Smooth muscle cell (in vitro differentiated cells): ENCODE measurements at regions not wholly inside any gene's neighbourhood (a gene's known extent, or its start where the extent isn't known, plus 50 kb on each side); places are given as distances from the start of the nearest gene placed in this dataset.
A peak's percentile ranks its signal among the peaks of the same experiment; 100 is the strongest.

Experiments
- DNase-seq: peaks from one replicate; lab custom pipeline; 2025; ENCODE audit not compliant: unreplicated experiment; lab: John Stamatoyannopoulos, UW
- H2AFZ ChIP-seq: fragments of 200-600 bp; sonication (generic); 2 replicates; pipeline ENCODE4 v1.6.0; 2016; ENCODE audit warnings: antibody characterized with exemption, low read depth, mild to moderate bottlenecking
- H3F3A ChIP-seq: fragments of 200-600 bp; sonication (generic); 2 replicates; pipeline ENCODE4 v1.6.0; 2017; ENCODE audit warnings: antibody characterized with exemption, low read depth
- H3K27ac ChIP-seq: fragments of 200-600 bp; sonication (generic); 2 replicates; pipeline ENCODE4 v1.5.1; 2016; ENCODE audit warnings: low read depth, mild to moderate bottlenecking
- H3K27me3 ChIP-seq: fragments of 200-600 bp; sonication (generic); 2 replicates; pipeline ENCODE4 v1.6.1; 2016; ENCODE audit warnings: low read depth, mild to moderate bottlenecking
- H3K36me3 ChIP-seq: fragments of 200-600 bp; sonication (generic); 2 replicates; pipeline ENCODE4 v1.5.1; 2016; ENCODE audit warnings: low read depth
- H3K4me1 ChIP-seq: fragments of 200-600 bp; sonication (generic); 2 replicates; pipeline ENCODE4 v1.5.1; 2016; ENCODE audit warnings: low read depth
- H3K4me2 ChIP-seq: fragments of 200-600 bp; sonication (generic); 2 replicates; pipeline ENCODE4 v1.6.0; 2016; ENCODE audit warnings: mild to moderate bottlenecking
- H3K4me3 ChIP-seq: fragments of 200-600 bp; sonication (generic); 2 replicates; pipeline ENCODE4 v1.5.1; 2016; ENCODE audit warnings: mild to moderate bottlenecking
- H3K79me2 ChIP-seq: fragments of 200-600 bp; sonication (generic); 2 replicates; pipeline ENCODE4 v1.6.0; 2016; ENCODE audit warnings: low read depth, mild to moderate bottlenecking
- H3K9ac ChIP-seq: fragments of 200-600 bp; sonication (generic); 2 replicates; pipeline ENCODE4 v1.6.0; 2016; ENCODE audit warnings: low read depth
- H3K9me3 ChIP-seq: fragments of 200-600 bp; sonication (generic); replicated peaks from 2 replicates; pipeline ENCODE4 v1.5.1; 2016; ENCODE audit warnings: low read depth
- H4K20me1 ChIP-seq: fragments of 200-600 bp; sonication (generic); 2 replicates; pipeline ENCODE4 v1.6.0; 2016; ENCODE audit warnings: low read depth
- WGBS: methylation state at CpG from one replicate; pipeline ENCODE4 v1.1.7; 2016; ENCODE audit warnings: low lambda C conversion rate; 5-methylcytosine and 5-hydroxymethylcytosine counted together
- TF ChIP-seq, protein P1 (sequence below): fragments of 200-600 bp; sonication (generic); IDR thresholded peaks from 2 replicates; pipeline ENCODE4 v1.5.1; 2017; ENCODE audit warnings: borderline replicate concordance, mild to moderate bottlenecking, antibody characterized with exemption; ENCODE audit not compliant: insufficient read depth, poor library complexity, severe bottlenecking

DNA sequence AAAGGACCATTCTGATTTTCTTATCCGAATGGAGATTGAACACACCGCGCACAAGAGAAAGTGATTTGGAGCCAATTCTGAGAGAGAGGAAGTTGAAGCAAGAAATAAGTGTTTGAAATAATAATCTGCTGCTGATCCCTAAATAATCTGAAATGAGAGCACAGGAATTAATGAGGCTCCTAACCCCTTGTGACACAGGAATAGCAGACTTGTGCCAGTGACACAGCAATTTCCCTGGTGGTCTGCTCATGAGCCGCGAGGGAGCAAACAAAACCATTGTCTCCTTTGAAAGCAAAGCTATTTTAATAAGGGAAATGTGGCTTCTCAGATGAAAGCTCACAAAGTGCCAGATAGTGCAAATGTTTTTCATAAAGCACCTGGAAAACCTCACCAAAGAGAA, 936.1 kb upstream of the WWC1 start:
- Histone ChIP-seq H3K36me3 (no peaks in the 10 kb centered on the region), H2AFZ (no peak overlapping the region), H3K27me3 (no peaks in the 10 kb centered on the region), H3K4me3 (no peak overlapping the region), H3K4me2 (peak overlapping the region; percentile 31), H3K4me1 (peaks cover 7% of the 10 kb centered on the region), H3K9me3 (no peaks in the 10 kb centered on the region), H4K20me1 (no peaks in the 10 kb centered on the region), H3K79me2 (no peaks in the 10 kb centered on the region), H3K9ac (no peak overlapping the region), H3F3A (no peaks in the 10 kb centered on the region), H3K27ac (no peak overlapping the region)
- DNase-seq = no peak
- TF ChIP-seq, protein P1, sequence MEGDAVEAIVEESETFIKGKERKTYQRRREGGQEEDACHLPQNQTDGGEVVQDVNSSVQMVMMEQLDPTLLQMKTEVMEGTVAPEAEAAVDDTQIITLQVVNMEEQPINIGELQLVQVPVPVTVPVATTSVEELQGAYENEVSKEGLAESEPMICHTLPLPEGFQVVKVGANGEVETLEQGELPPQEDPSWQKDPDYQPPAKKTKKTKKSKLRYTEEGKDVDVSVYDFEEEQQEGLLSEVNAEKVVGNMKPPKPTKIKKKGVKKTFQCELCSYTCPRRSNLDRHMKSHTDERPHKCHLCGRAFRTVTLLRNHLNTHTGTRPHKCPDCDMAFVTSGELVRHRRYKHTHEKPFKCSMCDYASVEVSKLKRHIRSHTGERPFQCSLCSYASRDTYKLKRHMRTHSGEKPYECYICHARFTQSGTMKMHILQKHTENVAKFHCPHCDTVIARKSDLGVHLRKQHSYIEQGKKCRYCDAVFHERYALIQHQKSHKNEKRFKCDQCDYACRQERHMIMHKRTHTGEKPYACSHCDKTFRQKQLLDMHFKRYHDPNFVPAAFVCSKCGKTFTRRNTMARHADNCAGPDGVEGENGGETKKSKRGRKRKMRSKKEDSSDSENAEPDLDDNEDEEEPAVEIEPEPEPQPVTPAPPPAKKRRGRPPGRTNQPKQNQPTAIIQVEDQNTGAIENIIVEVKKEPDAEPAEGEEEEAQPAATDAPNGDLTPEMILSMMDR = no peak
- WGBS = 48% methylated on average over 5 of the region's 5 CpGs

DNA sequence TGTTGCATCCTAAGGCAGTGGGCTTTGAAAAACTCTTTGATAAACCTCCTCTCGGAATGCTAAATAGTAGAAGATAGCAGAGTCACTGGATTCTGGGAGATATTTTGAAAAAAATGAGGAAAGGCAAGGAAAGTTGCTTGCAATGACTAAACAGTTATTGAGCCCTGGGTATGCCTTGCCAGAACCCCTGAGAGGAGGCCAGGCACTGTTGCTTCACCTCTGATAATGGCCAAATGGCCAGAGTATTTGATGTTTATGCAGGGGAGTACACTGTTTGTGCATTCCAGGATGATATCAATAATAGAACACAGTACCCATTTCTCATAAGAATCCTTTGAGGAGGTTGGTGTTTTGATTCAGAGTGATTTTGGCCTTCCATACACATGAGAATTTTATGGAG, 935.1 kb upstream of the WWC1 start:
- no peak for DNase-seq
- H3K9me3 ChIP-seq = no peaks in the 10 kb centered on the region
- 78% methylated on average over 1 of the region's 1 CpG for WGBS

DNA sequence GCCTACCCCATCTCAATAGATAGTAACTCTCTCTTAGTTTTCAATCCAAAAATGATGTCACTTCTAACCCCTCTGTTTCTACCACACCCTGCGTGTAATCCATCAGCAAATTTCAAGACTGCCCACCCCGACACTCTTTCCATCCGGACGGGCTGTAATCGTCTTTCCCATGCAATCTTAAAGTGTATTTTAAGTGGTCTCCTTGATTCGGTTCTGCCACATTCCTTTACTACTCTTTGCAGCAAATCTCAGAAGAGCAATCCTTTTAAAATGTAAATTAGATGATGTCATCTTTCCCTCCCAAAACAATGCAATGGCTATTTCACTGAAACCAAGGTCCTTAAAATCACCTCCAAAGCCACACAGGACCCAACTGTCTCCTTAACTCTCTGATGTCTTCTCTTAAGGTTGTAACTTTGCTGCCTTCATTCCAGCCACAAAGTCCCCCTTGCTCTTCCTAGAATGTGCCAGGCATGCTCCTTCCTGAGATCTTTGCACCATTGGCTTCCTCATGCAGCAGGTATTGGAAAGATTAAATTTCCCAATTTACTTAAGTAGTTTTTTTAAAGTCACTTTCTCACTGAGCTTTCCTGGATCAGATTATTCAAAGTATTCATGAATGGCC, 932.5 kb upstream of the WWC1 start:
- H3K79me2 ChIP-seq = no peaks in the 10 kb centered on the region
- no peak overlapping the region for H2AFZ ChIP-seq
- H3K9me3 ChIP-seq = no peaks in the 10 kb centered on the region
- no peak overlapping the region for H3K9ac ChIP-seq
- H3K4me2 ChIP-seq = no peak overlapping the region
- no peaks in the 10 kb centered on the region for H4K20me1 ChIP-seq
- H3K4me3 ChIP-seq = no peak overlapping the region
- no peaks in the 10 kb centered on the region for H3K36me3 ChIP-seq
- H3K27ac ChIP-seq = no peak overlapping the region
- TF ChIP-seq, protein P1 = no peak
- H3K27me3 ChIP-seq = no peaks in the 10 kb centered on the region
- DNase-seq = no peak
- peaks cover 7% of the 10 kb centered on the region for H3K4me1 ChIP-seq
- 20% methylated on average over 6 of the region's 6 CpGs for WGBS
- H3F3A ChIP-seq = no peaks in the 10 kb centered on the region

More for the DNA sequence above, 935.1 kb upstream of the WWC1 start:
- H3K36me3 ChIP-seq = no peaks in the 10 kb centered on the region
- H3K4me2 ChIP-seq = no peak overlapping the region
- H3K27me3 ChIP-seq = no peaks in the 10 kb centered on the region
- peaks cover 7% of the 10 kb centered on the region for H3K4me1 ChIP-seq
- TF ChIP-seq, protein P1 = no peak
- no peaks in the 10 kb centered on the region for H3K79me2 ChIP-seq
- H3K4me3 ChIP-seq = no peak overlapping the region
- H4K20me1 ChIP-seq = no peaks in the 10 kb centered on the region
- H3K9ac ChIP-seq = no peak overlapping the region
- no peaks in the 10 kb centered on the region for H3F3A ChIP-seq
- H3K27ac ChIP-seq = no peak overlapping the region
- H2AFZ ChIP-seq = no peak overlapping the region

- Histone ChIP-seq H3K4me3 (no peak overlapping the region), H3F3A (no peaks in the 10 kb centered on the region), H3K36me3 (no peaks in the 10 kb centered on the region), H3K79me2 (no peaks in the 10 kb centered on the region), H3K9me3 (peaks cover 5% of the 10 kb centered on the region), H2AFZ (no peak overlapping the region), H3K27me3 (no peaks in the 10 kb centered on the region), H3K4me2 (no peak overlapping the region), H3K9ac (no peak overlapping the region), H4K20me1 (no peaks in the 10 kb centered on the region), H3K27ac (no peak overlapping the region), H3K4me1 (no peaks in the 10 kb centered on the region)
- TF ChIP-seq, protein P1 = no peak
- no peak for DNase-seq
- WGBS = 70% methylated on average over 1 of the region's 1 CpG
These were observed 929.6 kb upstream of the WWC1 start for GRCh38 chr5:167361795-167362194.
